Neural cell (in vitro differentiated cells): ENCODE measurements at regions not wholly inside any gene's neighbourhood (a gene's known extent, or its start where the extent isn't known, plus 50 kb on each side); places are given as distances from the start of the nearest gene placed in this dataset.

ENCODE experiments used
- H2AFZ ChIP-seq: fragments of 200-600, 300-800 bp; sonication (generic), shearing (Covaris generic); 2 replicates; pipeline ENCODE4 v1.6.0; 2014; ENCODE audit warnings: low read depth, mild to moderate bottlenecking, antibody characterized with exemption, low read length, moderate library complexity
- H3F3A ChIP-seq: fragments of 200-600 bp; shearing (Covaris generic); 2 replicates; pipeline ENCODE4 v1.6.1; 2016; ENCODE audit warnings: mild to moderate bottlenecking, moderate library complexity, mixed read lengths, antibody characterized with exemption, low read length; ENCODE audit not compliant: insufficient read depth, poor library complexity, severe bottlenecking
- H3K27ac ChIP-seq: fragments of 200-600, 300-800 bp; sonication (generic), shearing (Covaris generic); 2 replicates; pipeline ENCODE4 v1.5.1; 2014; ENCODE audit warnings: mild to moderate bottlenecking, low read length, moderate library complexity
- H3K27me3 ChIP-seq: fragments of 300-800, 200-600 bp; sonication (generic), shearing (Covaris generic); 2 replicates; pipeline ENCODE4 v1.6.0; 2014; ENCODE audit warnings: mild to moderate bottlenecking, low read depth, low read length, moderate library complexity; ENCODE audit not compliant: insufficient read depth
- H3K36me3 ChIP-seq: fragments of 300-800, 200-600 bp; sonication (generic), shearing (Covaris generic); 2 replicates; pipeline ENCODE4 v1.5.1; 2014; ENCODE audit warnings: mild to moderate bottlenecking, antibody characterized with exemption, low read length, moderate library complexity; ENCODE audit not compliant: insufficient read depth
- H3K4me2 ChIP-seq: fragments of 300-800, 200-600 bp; sonication (generic), shearing (Covaris generic); 2 replicates; pipeline ENCODE4 v1.6.0; 2014; ENCODE audit warnings: mild to moderate bottlenecking, low read length
- H3K4me3 ChIP-seq: fragments of 300-800, 200-600 bp; sonication (generic), shearing (Covaris generic); 2 replicates; pipeline ENCODE4 v1.5.1; 2014; ENCODE audit warnings: mild to moderate bottlenecking, low read length, moderate library complexity
- H3K79me2 ChIP-seq: fragments of 200-600 bp; shearing (Covaris generic); replicated peaks from 2 replicates; pipeline ENCODE4 v1.6.0; 2014; ENCODE audit warnings: mild to moderate bottlenecking, low read length, moderate library complexity; ENCODE audit not compliant: insufficient read depth
- H3K9ac ChIP-seq: fragments of 300-800, 200-600 bp; sonication (generic), shearing (Covaris generic); 2 replicates; pipeline ENCODE4 v1.6.1; 2016; ENCODE audit warnings: mild to moderate bottlenecking, low read length, mixed read lengths
- H3K9me2 ChIP-seq: fragments of 200-600 bp; shearing (Covaris generic); 2 replicates; pipeline ENCODE4 v1.6.1; 2016; ENCODE audit warnings: mild to moderate bottlenecking, low read length, mixed read lengths; ENCODE audit not compliant: insufficient read depth
- H3K9me3 ChIP-seq: fragments of 200-600, 300-800 bp; sonication (generic), shearing (Covaris generic); 2 replicates; pipeline ENCODE4 v1.6.1; 2016; ENCODE audit warnings: mild to moderate bottlenecking, mixed run types, low read length, moderate library complexity, mixed read lengths
- H4K20me1 ChIP-seq: fragments of 200-600 bp; shearing (Covaris generic); 2 replicates; pipeline ENCODE4 v1.6.1; 2016; ENCODE audit warnings: mild to moderate bottlenecking, mixed run types; ENCODE audit not compliant: insufficient read depth
- EP300 ChIP-seq: fragments of 450-650 bp; conservative IDR thresholded peaks from 2 replicates; pipeline ENCODE4 v1.6.1; 2014; ENCODE audit warnings: antibody characterized with exemption, mild to moderate bottlenecking, moderate library complexity; ENCODE audit not compliant: poor library complexity, severe bottlenecking
- EZH2 ChIP-seq: fragments of 200-600, 300-800 bp; shearing (Covaris generic), sonication (generic); IDR thresholded peaks from 2 replicates; pipeline ENCODE4 v1.6.1; 2014; ENCODE audit warnings: antibody characterized with exemption, low read length, borderline replicate concordance, mild to moderate bottlenecking; ENCODE audit not compliant: insufficient read depth, poor library complexity, severe bottlenecking
- MXI1 ChIP-seq: fragments of 450-650 bp; conservative IDR thresholded peaks from 2 replicates; pipeline ENCODE4 v1.6.1; 2014; ENCODE audit warnings: antibody characterized with exemption, mild to moderate bottlenecking; ENCODE audit not compliant: poor library complexity, severe bottlenecking
- POLR2AphosphoS5 ChIP-seq: IDR thresholded peaks from 2 replicates; pipeline ENCODE4 v1.6.1; 2012
- RAD21 ChIP-seq: fragments of 450-650 bp; conservative IDR thresholded peaks from 2 replicates; pipeline ENCODE4 v1.6.1; 2014; ENCODE audit warnings: antibody characterized with exemption, mild to moderate bottlenecking, moderate library complexity
- SMC3 ChIP-seq: fragments of 450-650 bp; conservative IDR thresholded peaks from 2 replicates; pipeline ENCODE4 v1.6.1; 2014; ENCODE audit warnings: antibody characterized with exemption, mild to moderate bottlenecking, moderate library complexity; ENCODE audit not compliant: poor library complexity
- TAF1 ChIP-seq: IDR thresholded peaks from 2 replicates; pipeline ENCODE4 v1.6.1; 2012; ENCODE audit warnings: low read depth
- TF ChIP-seq, protein P1 (sequence below): IDR thresholded peaks from 2 replicates; pipeline ENCODE4 v1.6.1; 2012; ENCODE audit warnings: borderline replicate concordance
- TF ChIP-seq, protein P2 (sequence below): fragments of 450-650 bp; IDR thresholded peaks from 2 replicates; pipeline ENCODE4 v1.5.1; 2014; ENCODE audit warnings: antibody characterized with exemption, mild to moderate bottlenecking, moderate library complexity; ENCODE audit not compliant: poor library complexity, severe bottlenecking

DNA sequence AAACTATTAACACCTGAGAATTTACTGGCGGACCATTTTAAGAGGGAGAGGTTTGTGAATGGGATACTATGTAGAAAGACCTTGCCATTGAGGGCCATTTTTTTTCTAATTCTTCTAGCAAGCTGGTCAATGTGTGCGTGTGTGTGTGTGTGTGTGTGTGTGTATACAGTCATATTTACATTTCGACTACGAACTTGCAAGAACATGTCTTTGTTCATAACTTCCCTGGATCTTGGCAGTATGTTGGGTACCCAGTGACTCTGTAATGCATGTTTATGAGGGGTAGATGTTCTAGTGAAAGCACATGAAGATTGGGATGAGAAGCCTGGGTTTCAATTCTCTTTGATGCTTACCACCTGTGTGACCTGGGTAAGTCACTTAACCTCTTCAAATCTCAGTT is 133.6 kb downstream of the UBE2E3 start:
- Histone ChIP-seq H3K79me2 (no peaks in the 10 kb centered on the region), H3K27ac (no peak overlapping the region), H3K9me2 (no peaks in the 10 kb centered on the region), H3K27me3 (no peaks in the 10 kb centered on the region), H3K9ac (no peak overlapping the region), H3K4me3 (no peak overlapping the region), H3K4me2 (no peak overlapping the region), H4K20me1 (no peaks in the 10 kb centered on the region), H3K9me3 (no peaks in the 10 kb centered on the region), H3F3A (no peaks in the 10 kb centered on the region), H3K36me3 (no peaks in the 10 kb centered on the region), H2AFZ (no peak overlapping the region)
- TF ChIP-seq EZH2, result no peak
- TF ChIP-seq MXI1, result no peak
- TF ChIP-seq POLR2AphosphoS5, result no peak
- no peak for TF ChIP-seq RAD21
- TF ChIP-seq SMC3, result no peak
- TF ChIP-seq, protein P1, sequence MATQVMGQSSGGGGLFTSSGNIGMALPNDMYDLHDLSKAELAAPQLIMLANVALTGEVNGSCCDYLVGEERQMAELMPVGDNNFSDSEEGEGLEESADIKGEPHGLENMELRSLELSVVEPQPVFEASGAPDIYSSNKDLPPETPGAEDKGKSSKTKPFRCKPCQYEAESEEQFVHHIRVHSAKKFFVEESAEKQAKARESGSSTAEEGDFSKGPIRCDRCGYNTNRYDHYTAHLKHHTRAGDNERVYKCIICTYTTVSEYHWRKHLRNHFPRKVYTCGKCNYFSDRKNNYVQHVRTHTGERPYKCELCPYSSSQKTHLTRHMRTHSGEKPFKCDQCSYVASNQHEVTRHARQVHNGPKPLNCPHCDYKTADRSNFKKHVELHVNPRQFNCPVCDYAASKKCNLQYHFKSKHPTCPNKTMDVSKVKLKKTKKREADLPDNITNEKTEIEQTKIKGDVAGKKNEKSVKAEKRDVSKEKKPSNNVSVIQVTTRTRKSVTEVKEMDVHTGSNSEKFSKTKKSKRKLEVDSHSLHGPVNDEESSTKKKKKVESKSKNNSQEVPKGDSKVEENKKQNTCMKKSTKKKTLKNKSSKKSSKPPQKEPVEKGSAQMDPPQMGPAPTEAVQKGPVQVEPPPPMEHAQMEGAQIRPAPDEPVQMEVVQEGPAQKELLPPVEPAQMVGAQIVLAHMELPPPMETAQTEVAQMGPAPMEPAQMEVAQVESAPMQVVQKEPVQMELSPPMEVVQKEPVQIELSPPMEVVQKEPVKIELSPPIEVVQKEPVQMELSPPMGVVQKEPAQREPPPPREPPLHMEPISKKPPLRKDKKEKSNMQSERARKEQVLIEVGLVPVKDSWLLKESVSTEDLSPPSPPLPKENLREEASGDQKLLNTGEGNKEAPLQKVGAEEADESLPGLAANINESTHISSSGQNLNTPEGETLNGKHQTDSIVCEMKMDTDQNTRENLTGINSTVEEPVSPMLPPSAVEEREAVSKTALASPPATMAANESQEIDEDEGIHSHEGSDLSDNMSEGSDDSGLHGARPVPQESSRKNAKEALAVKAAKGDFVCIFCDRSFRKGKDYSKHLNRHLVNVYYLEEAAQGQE, result no peak
- TF ChIP-seq EP300, result no peak
- TF ChIP-seq, protein P2, sequence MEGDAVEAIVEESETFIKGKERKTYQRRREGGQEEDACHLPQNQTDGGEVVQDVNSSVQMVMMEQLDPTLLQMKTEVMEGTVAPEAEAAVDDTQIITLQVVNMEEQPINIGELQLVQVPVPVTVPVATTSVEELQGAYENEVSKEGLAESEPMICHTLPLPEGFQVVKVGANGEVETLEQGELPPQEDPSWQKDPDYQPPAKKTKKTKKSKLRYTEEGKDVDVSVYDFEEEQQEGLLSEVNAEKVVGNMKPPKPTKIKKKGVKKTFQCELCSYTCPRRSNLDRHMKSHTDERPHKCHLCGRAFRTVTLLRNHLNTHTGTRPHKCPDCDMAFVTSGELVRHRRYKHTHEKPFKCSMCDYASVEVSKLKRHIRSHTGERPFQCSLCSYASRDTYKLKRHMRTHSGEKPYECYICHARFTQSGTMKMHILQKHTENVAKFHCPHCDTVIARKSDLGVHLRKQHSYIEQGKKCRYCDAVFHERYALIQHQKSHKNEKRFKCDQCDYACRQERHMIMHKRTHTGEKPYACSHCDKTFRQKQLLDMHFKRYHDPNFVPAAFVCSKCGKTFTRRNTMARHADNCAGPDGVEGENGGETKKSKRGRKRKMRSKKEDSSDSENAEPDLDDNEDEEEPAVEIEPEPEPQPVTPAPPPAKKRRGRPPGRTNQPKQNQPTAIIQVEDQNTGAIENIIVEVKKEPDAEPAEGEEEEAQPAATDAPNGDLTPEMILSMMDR, result no peak

DNA sequence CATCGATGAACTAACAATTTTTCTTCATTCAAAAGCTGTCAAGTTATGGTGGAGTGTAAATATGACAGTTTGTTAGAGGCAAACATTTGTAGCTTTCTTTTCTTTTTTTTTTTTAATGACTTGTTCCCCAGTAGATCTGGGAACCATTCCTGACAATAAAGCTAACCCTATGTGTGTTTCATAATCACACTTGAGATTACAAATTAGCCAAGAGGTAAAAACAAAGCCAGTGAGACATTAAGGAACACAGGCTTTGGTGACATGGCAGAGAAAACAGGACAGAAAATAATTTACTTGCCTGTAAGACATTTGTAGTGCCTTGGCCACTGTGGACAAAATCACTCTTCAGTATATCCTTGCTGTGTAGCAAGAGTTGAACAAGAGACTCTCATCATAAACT is 135.9 kb downstream of the UBE2E3 start:
- Histone ChIP-seq H2AFZ (no peak overlapping the region), H3K36me3 (no peaks in the 10 kb centered on the region), H3K4me3 (no peak overlapping the region), H3K79me2 (no peaks in the 10 kb centered on the region), H3K9me3 (no peaks in the 10 kb centered on the region), H3K27ac (no peak overlapping the region), H3K4me2 (no peak overlapping the region), H3K9ac (no peak overlapping the region), H3K27me3 (no peaks in the 10 kb centered on the region), H3K9me2 (no peaks in the 10 kb centered on the region), H3F3A (no peaks in the 10 kb centered on the region), H4K20me1 (no peaks in the 10 kb centered on the region)
- TF ChIP-seq TAF1, result no peak
- TF ChIP-seq EZH2, result no peak
- TF ChIP-seq RAD21, result no peak
- TF ChIP-seq, protein P2, result no peak
- no peak for TF ChIP-seq MXI1
- TF ChIP-seq POLR2AphosphoS5, result no peak
- TF ChIP-seq, protein P1, result no peak
- no peak for TF ChIP-seq SMC3
- no peak for TF ChIP-seq EP300
